WERI-Rb-1 (cell line): ENCODE measurements at regions not wholly inside any gene's neighbourhood (a gene's known extent, or its start where the extent isn't known, plus 50 kb on each side); places are given as distances from the start of the nearest gene placed in this dataset.

Source experiments
- DNase-seq: peaks from one replicate; pipeline ENCODE4 v3.0.0-alpha.2; 2020
- H3K27ac ChIP-seq: fragments of 250-450 bp; sonication (Bioruptor Pico); 2 replicates; pipeline ENCODE4 v1.5.1; 2020; ENCODE audit warnings: mild to moderate bottlenecking, moderate library complexity
- H3K27me3 ChIP-seq: fragments of 250-450 bp; sonication (Bioruptor Pico); 2 replicates; pipeline ENCODE4 v1.5.1; 2021; ENCODE audit warnings: mild to moderate bottlenecking, low read depth, moderate library complexity; ENCODE audit not compliant: insufficient read depth, severe bottlenecking
- H3K36me3 ChIP-seq: fragments of 250-450 bp; sonication (Bioruptor Pico); 2 replicates; pipeline ENCODE4 v1.5.1; 2020; ENCODE audit warnings: mild to moderate bottlenecking, moderate library complexity
- H3K4me3 ChIP-seq: 2 replicates; pipeline ENCODE4 v1.5.1; 2011; ENCODE audit warnings: low read depth, mild to moderate bottlenecking, control low read depth, low read length
- H3K9me3 ChIP-seq: fragments of 250-450 bp; sonication (Bioruptor Pico); 2 replicates; pipeline ENCODE4 v1.5.1; 2021; ENCODE audit warnings: mild to moderate bottlenecking, moderate library complexity; ENCODE audit not compliant: severe bottlenecking
- TF ChIP-seq, protein P1 (sequence below): IDR thresholded peaks from 2 replicates; pipeline ENCODE4 v1.5.1; 2011; ENCODE audit warnings: low read depth, mild to moderate bottlenecking, control low read depth, inconsistent platforms, low read length

DNA sequence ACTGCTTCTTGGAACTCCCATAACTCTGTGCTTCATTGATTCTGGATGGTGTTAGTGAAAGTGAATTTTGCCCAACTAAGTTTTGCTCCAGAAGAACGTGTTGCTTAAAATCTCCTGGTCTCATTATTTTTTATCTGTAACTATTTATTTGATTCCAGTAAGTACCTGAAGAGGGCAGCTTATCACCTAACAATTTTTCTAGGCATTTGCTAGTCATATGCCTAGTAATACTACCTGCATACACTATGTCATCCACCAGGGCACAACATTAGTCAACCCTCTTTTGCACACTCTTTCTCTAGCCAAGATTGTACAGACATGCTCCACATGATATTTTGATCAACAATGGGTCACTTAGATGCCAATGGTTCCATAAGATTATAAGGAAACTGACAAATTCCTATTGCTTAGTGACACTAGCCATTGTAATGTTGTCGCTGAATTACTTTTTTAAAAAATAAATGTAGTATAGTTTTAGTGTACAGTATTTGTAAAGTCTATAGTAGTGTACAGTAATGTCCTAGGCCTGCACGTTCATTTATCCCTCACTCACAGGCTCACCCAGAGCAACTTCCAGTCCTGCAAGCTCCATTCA, 499.9 kb upstream of the AADAT start:
- Histone ChIP-seq H3K27me3 (no peaks in the 10 kb centered on the region), H3K4me3 (no peak overlapping the region), H3K27ac (no peak overlapping the region), H3K36me3 (no peaks in the 10 kb centered on the region), H3K9me3 (no peaks in the 10 kb centered on the region)
- peak; percentile 52 for DNase-seq
- TF ChIP-seq, protein P1, sequence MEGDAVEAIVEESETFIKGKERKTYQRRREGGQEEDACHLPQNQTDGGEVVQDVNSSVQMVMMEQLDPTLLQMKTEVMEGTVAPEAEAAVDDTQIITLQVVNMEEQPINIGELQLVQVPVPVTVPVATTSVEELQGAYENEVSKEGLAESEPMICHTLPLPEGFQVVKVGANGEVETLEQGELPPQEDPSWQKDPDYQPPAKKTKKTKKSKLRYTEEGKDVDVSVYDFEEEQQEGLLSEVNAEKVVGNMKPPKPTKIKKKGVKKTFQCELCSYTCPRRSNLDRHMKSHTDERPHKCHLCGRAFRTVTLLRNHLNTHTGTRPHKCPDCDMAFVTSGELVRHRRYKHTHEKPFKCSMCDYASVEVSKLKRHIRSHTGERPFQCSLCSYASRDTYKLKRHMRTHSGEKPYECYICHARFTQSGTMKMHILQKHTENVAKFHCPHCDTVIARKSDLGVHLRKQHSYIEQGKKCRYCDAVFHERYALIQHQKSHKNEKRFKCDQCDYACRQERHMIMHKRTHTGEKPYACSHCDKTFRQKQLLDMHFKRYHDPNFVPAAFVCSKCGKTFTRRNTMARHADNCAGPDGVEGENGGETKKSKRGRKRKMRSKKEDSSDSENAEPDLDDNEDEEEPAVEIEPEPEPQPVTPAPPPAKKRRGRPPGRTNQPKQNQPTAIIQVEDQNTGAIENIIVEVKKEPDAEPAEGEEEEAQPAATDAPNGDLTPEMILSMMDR = peak; percentile 63

GRCh38 chr4:170581969-170582368, 492.2 kb upstream of the AADAT start:
- Histone ChIP-seq H3K27me3 (no peaks in the 10 kb centered on the region), H3K27ac (no peak overlapping the region), H3K4me3 (no peak overlapping the region), H3K9me3 (no peaks in the 10 kb centered on the region), H3K36me3 (no peaks in the 10 kb centered on the region)
- DNase-seq = no peak
- TF ChIP-seq, protein P1 = no peak

DNA sequence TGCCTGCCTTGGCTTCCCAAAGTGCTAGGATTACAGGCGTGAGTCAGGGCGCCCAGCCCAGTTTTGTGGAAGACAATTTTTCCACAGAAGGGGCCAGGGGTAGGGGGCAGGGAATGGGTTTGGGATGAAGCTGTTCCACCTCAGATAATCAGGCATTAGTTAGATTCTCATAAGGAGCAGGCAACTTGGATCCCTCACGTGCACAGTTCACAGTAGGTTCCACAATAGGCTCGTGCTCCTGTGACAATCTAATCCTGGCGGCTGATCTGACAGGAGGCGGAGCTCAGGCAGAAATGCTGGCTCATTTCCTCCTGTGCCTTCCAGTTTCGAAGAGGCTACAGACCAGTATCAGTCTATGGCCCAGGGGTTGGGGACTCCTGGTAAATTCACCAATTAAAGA, 491.6 kb upstream of the AADAT start:
- TF ChIP-seq, protein P1 = no peak
- no peak overlapping the region for H3K27ac ChIP-seq
- no peaks in the 10 kb centered on the region for H3K9me3 ChIP-seq
- DNase-seq = no peak
- H3K4me3 ChIP-seq = no peak overlapping the region
- no peaks in the 10 kb centered on the region for H3K27me3 ChIP-seq
- H3K36me3 ChIP-seq = no peaks in the 10 kb centered on the region

GRCh38 chr4:170580651-170581050, 490.9 kb upstream of the AADAT start:
- H3K4me3 ChIP-seq = no peak overlapping the region
- no peaks in the 10 kb centered on the region for H3K36me3 ChIP-seq
- no peak overlapping the region for H3K27ac ChIP-seq
- H3K9me3 ChIP-seq = no peaks in the 10 kb centered on the region
- TF ChIP-seq, protein P1 = no peak
- no peaks in the 10 kb centered on the region for H3K27me3 ChIP-seq
- no peak for DNase-seq

DNA sequence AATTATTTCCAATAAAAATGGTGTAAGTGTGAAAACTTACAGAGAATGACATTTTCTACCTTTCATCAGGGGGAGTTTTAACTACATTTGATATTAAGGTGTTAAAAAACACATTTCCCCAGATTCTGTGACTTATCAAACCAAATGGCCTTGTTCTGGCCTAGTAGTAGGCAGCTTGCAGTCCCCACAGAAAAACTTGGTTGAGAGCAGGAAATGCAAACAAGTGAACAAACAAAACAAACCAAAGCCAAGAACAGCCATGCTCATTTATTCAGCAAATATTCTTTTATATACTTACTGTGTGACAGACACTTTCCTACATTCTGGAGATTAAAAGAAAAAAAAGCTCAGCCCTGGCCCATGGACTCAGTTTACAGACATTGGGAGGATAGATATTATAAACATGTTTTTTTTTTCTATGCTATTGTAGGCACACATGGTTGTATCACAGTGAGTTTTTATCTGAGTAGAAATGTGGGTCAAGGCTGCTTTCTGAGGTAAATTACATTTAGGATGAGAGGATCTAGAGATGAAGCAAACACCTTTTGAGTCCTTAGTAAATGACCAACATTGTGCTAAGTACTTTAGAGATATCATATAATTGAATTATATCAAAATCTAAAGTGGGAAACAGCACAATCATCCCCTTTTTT, 449.2 kb upstream of the AADAT start:
- H3K36me3 ChIP-seq = no peaks in the 10 kb centered on the region
- no peak for DNase-seq
- TF ChIP-seq, protein P1 = no peak
- no peaks in the 10 kb centered on the region for H3K27me3 ChIP-seq
- no peak overlapping the region for H3K4me3 ChIP-seq
- H3K27ac ChIP-seq = no peak overlapping the region
- no peaks in the 10 kb centered on the region for H3K9me3 ChIP-seq
